Activated T-helper 1 cell treated with anti-CD3 and anti-CD28 coated beads, Interleukin-12 subunit alpha, Interleukin-12 subunit beta, Interleukin-2, Interleukin-4 antibody, amounts not matched to agents 30 ng/mL and 10 ng/mL and 1 ng/mL, durations not matched to agents 14 hours and 24 hours and 36 hours (primary cell): ENCODE measurements at regions not wholly inside any gene's neighbourhood (a gene's known extent, or its start where the extent isn't known, plus 50 kb on each side); places are given as distances from the start of the nearest gene placed in this dataset.

Source experiments
- DNase-seq: peaks from one replicate; pipeline ENCODE4 v3.0.0; 2021; ENCODE audit warnings: low spot score
- H3K27ac Mint-ChIP-seq: one replicate; pipeline ENCODE4 v1.8.0; 2021; ENCODE audit warnings: mild to moderate bottlenecking, mixed read lengths
- H3K27me3 Mint-ChIP-seq: one replicate; pipeline ENCODE4 v1.8.0; 2022; ENCODE audit warnings: mild to moderate bottlenecking, moderate library complexity, mixed read lengths; ENCODE audit not compliant: insufficient read depth
- H3K36me3 Mint-ChIP-seq: one replicate; pipeline ENCODE4 v1.8.0; 2021; ENCODE audit warnings: low read depth, mixed read lengths
- H3K4me1 Mint-ChIP-seq: one replicate; pipeline ENCODE4 v1.8.0; 2021; ENCODE audit warnings: low read depth, mixed read lengths
- H3K4me3 Mint-ChIP-seq: one replicate; pipeline ENCODE4 v1.8.0; 2021; ENCODE audit warnings: mild to moderate bottlenecking, moderate library complexity, mixed read lengths
- H3K9me3 Mint-ChIP-seq: one replicate; pipeline ENCODE4 v1.8.0; 2021; ENCODE audit warnings: mixed read lengths
- intact Hi-C: fragments of 100-400 bp; cut with micrococcal nuclease; formaldehyde crosslinking; loops from one replicate; pipeline ENCODE4 v1.15.1; 2024

GRCh38 chr1:104874044-104874443 is 1124.3 kb downstream of the AMY1C start:
- no peaks in the 10 kb centered on the region for H3K36me3 Mint-ChIP-seq
- H3K4me3 Mint-ChIP-seq, result no peak overlapping the region
- intact Hi-C loops, result no loop called here
- no peak for DNase-seq
- H3K27me3 Mint-ChIP-seq, result no peaks in the 10 kb centered on the region
- H3K27ac Mint-ChIP-seq, result no peak overlapping the region
- no peaks in the 10 kb centered on the region for H3K4me1 Mint-ChIP-seq
- H3K9me3 Mint-ChIP-seq, result no peaks in the 10 kb centered on the region

DNA sequence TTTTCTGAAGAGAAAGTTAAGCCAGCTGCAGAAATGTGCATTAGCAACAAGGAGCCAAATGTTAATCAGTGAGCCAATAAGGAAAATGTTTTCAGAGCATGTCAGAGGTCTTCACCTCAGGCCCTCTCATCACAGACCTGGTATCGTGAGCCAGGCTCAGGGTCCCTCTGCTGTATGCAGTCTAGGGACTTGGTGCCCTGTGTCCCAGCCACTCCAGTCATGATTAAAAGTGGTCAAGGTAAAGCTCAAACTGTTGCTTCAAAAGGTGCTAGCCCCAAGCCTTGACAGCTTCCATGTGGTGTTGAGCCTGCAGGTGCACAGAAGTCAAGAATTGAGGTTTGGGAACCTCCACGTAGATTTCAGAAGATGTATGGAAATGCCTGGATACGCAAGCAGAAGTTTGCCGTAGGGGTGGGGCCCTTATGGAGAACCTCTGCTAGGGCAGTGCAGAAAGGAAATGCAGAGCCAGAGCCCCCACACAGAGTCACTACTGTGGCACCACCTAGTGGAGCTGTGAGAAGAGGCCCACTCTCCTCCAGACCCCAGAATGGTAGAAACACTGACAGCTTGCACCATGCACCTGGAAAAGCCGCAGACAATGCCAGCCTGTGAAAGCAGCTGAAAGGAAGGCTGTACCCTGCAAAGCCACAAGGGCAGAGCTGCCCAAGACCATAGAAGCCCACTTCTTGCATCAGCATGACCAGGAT is 1128.7 kb downstream of the AMY1C start:
- no peak for DNase-seq
- no peaks in the 10 kb centered on the region for H3K9me3 Mint-ChIP-seq
- H3K27me3 Mint-ChIP-seq, result no peaks in the 10 kb centered on the region
- intact Hi-C loops, result no loop called here
- H3K4me3 Mint-ChIP-seq, result no peak overlapping the region
- no peaks in the 10 kb centered on the region for H3K36me3 Mint-ChIP-seq
- H3K4me1 Mint-ChIP-seq, result no peaks in the 10 kb centered on the region
- H3K27ac Mint-ChIP-seq, result no peak overlapping the region

DNA sequence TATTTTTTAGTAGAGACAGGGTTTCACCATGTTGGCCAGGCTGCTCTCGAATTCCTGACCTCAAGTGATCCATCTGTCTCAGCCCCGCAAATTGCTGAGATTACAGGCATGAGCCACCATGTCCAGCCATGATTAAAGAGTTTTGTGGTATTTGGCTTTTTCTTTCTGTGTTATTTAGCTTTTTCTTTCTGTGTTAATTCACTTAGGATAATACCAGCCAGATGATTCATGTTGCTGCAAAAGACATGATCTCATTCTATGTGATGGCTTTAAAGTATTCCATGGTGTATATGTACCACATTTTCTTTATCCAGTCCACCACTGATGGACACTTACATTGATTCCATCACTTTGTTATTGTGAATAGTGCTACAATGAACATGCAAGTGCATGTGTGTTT is 1135.2 kb downstream of the AMY1C start:
- no peak overlapping the region for H3K4me3 Mint-ChIP-seq
- H3K9me3 Mint-ChIP-seq, result peaks cover 7% of the 10 kb centered on the region
- intact Hi-C loops, result no loop called here
- H3K4me1 Mint-ChIP-seq, result no peaks in the 10 kb centered on the region
- H3K36me3 Mint-ChIP-seq, result no peaks in the 10 kb centered on the region
- no peaks in the 10 kb centered on the region for H3K27me3 Mint-ChIP-seq
- DNase-seq, result no peak
- no peak overlapping the region for H3K27ac Mint-ChIP-seq

- no peaks in the 10 kb centered on the region for H3K4me1 Mint-ChIP-seq
- peaks cover 13% of the 10 kb centered on the region for H3K9me3 Mint-ChIP-seq
- H3K27me3 Mint-ChIP-seq, result no peaks in the 10 kb centered on the region
- no peak overlapping the region for H3K27ac Mint-ChIP-seq
- DNase-seq, result no peak
- no peaks in the 10 kb centered on the region for H3K36me3 Mint-ChIP-seq
- intact Hi-C loops, result no loop called here
- H3K4me3 Mint-ChIP-seq, result no peak overlapping the region
Observed at GRCh38 chr1:104905322-104905721, 1155.6 kb downstream of the AMY1C start.

DNA sequence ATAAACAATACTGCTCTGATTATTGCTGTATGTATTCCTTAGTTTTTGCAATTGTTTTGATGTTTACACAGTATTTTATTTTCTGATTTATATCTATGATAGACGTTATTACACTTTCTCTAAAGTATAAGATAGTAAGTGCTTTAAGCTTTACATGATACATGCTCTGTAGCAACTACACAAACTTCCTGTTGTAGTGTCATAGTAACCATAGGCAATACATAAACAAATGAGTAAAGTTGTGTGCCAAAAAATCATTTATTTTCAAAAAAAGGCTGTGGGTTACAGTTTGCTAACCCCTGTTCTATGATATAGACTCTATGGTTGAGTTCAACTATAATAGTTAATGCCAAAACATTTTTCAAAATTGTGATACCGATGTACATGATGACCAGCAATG is 1156.4 kb downstream of the AMY1C start:
- intact Hi-C loops, result no loop called here
- H3K4me1 Mint-ChIP-seq, result no peaks in the 10 kb centered on the region
- no peak overlapping the region for H3K4me3 Mint-ChIP-seq
- H3K36me3 Mint-ChIP-seq, result no peaks in the 10 kb centered on the region
- no peaks in the 10 kb centered on the region for H3K27me3 Mint-ChIP-seq
- H3K9me3 Mint-ChIP-seq, result peaks cover 13% of the 10 kb centered on the region
- no peak for DNase-seq
- no peak overlapping the region for H3K27ac Mint-ChIP-seq

DNA sequence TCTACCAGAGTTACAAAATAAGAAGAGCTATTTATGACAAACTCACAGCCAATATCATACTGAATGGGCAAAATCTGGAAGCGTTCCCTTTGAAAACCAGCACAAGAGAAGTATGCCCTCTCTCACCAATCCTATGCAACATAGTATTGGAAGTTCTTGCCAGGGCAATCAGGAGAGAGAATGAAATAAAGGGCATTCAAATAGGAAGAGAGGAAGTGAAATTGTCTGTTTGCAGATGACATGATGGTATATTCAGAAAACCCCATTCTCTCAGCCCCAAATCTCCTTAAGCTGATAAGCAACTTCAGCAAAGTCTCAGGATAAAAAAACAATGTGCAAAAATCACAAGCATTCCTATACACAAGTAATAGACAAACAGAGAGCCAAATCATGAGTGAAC is 1169.5 kb downstream of the AMY1C start:
- no peak overlapping the region for H3K4me3 Mint-ChIP-seq
- peaks cover 12% of the 10 kb centered on the region for H3K9me3 Mint-ChIP-seq
- no peaks in the 10 kb centered on the region for H3K27me3 Mint-ChIP-seq
- no peaks in the 10 kb centered on the region for H3K36me3 Mint-ChIP-seq
- DNase-seq, result no peak
- H3K27ac Mint-ChIP-seq, result no peak overlapping the region
- no peaks in the 10 kb centered on the region for H3K4me1 Mint-ChIP-seq
- intact Hi-C loops, result no loop called here

GRCh38 chr1:104921525-104921924 is 1171.8 kb downstream of the AMY1C start:
- intact Hi-C loops, result no loop called here
- H3K9me3 Mint-ChIP-seq, result peaks cover 17% of the 10 kb centered on the region
- H3K4me1 Mint-ChIP-seq, result no peaks in the 10 kb centered on the region
- no peak for DNase-seq
- H3K27me3 Mint-ChIP-seq, result no peaks in the 10 kb centered on the region
- H3K27ac Mint-ChIP-seq, result no peak overlapping the region
- H3K4me3 Mint-ChIP-seq, result no peak overlapping the region
- H3K36me3 Mint-ChIP-seq, result no peaks in the 10 kb centered on the region

- Mint-ChIP-seq H3K9me3 (peaks cover 12% of the 10 kb centered on the region), H3K27me3 (no peaks in the 10 kb centered on the region), H3K4me1 (no peaks in the 10 kb centered on the region), H3K36me3 (no peaks in the 10 kb centered on the region), H3K4me3 (no peak overlapping the region), H3K27ac (no peak overlapping the region)
- intact Hi-C loops, result no loop called here
- DNase-seq, result no peak
Observed at GRCh38 chr1:104923075-104923474, 1173.4 kb downstream of the AMY1C start.

DNA sequence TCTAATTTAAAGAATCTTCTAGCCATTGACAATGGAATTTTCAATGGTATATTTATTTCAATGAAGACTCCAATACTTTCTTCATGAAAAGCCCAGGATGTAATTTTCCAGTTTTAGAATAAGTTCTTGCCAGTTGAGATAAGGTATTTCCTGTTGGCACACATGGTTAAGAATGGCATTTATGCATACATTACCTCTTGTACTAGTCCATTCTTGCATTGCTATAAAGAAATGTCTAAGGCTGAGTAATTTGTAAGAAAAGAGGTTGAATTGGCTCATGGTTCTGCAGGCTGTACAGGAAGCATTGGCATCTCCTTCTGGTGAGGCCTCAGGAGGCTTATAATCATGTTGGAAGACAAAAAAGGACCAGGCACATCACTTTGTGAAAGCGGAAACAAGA is 1179.6 kb downstream of the AMY1C start:
- H3K36me3 Mint-ChIP-seq, result no peaks in the 10 kb centered on the region
- no peaks in the 10 kb centered on the region for H3K4me1 Mint-ChIP-seq
- H3K27me3 Mint-ChIP-seq, result no peaks in the 10 kb centered on the region
- H3K27ac Mint-ChIP-seq, result no peak overlapping the region
- no peak for DNase-seq
- intact Hi-C loops, result no loop called here
- H3K4me3 Mint-ChIP-seq, result no peak overlapping the region
- H3K9me3 Mint-ChIP-seq, result peaks cover 23% of the 10 kb centered on the region

- intact Hi-C loops, result no loop called here
- no peaks in the 10 kb centered on the region for H3K4me1 Mint-ChIP-seq
- no peak overlapping the region for H3K27ac Mint-ChIP-seq
- H3K27me3 Mint-ChIP-seq, result no peaks in the 10 kb centered on the region
- H3K36me3 Mint-ChIP-seq, result no peaks in the 10 kb centered on the region
- peaks cover 18% of the 10 kb centered on the region for H3K9me3 Mint-ChIP-seq
- no peak overlapping the region for H3K4me3 Mint-ChIP-seq
- DNase-seq, result no peak
Observed at GRCh38 chr1:104932030-104932915, 1182.6 kb downstream of the AMY1C start.

DNA sequence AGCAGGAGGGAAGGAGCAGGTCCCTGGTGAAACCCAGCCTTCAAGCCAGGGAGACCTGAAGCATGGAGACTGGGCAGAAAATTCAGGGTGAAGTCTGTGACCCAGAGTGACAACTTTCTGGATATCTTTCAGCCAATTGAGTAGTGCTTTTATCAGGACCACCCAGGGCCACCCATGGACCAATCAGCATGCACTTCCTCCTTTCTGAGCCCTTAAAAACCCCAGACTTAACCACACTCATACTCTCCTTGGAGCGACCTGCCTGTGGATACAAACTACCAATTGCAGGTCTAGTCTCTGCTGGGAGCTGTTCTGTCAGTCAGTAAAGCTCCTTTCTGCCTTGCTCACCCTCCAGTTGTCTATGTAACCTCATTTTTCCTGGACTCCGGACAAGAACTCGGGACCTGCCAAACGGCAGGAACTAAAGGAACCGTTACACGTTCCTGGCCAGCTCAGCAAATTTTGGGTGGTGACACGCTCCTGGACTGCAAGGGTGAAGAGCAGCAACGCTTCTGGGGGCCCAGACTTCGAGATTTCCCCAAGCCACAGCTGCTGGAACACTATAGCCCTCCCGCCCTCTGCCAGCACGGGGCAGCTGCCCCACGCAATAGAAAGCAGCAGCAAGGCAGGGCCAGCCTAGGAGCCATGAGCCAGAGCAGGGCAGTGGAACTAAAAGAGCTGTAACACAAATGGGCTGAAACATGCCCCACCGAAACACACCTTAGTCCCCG is 1183.4 kb downstream of the AMY1C start:
- peaks cover 18% of the 10 kb centered on the region for H3K9me3 Mint-ChIP-seq
- intact Hi-C loops, result no loop called here

GRCh38 chr1:104933846-104934245 is 1184.1 kb downstream of the AMY1C start:
- no peak overlapping the region for H3K4me3 Mint-ChIP-seq
- no peaks in the 10 kb centered on the region for H3K27me3 Mint-ChIP-seq
- intact Hi-C loops, result no loop called here
- DNase-seq, result no peak
- H3K27ac Mint-ChIP-seq, result no peak overlapping the region
- H3K36me3 Mint-ChIP-seq, result no peaks in the 10 kb centered on the region
- H3K9me3 Mint-ChIP-seq, result peaks cover 19% of the 10 kb centered on the region
- H3K4me1 Mint-ChIP-seq, result no peaks in the 10 kb centered on the region

More for the DNA sequence above, 1183.4 kb downstream of the AMY1C start:
- H3K4me3 Mint-ChIP-seq, result no peak overlapping the region
- H3K36me3 Mint-ChIP-seq, result no peaks in the 10 kb centered on the region
- H3K27ac Mint-ChIP-seq, result no peak overlapping the region
- H3K4me1 Mint-ChIP-seq, result no peaks in the 10 kb centered on the region
- H3K27me3 Mint-ChIP-seq, result no peaks in the 10 kb centered on the region
- DNase-seq, result no peak

- H3K4me3 Mint-ChIP-seq, result no peak overlapping the region
- H3K4me1 Mint-ChIP-seq, result no peaks in the 10 kb centered on the region
- peaks cover 11% of the 10 kb centered on the region for H3K9me3 Mint-ChIP-seq
- no peak overlapping the region for H3K27ac Mint-ChIP-seq
- no peaks in the 10 kb centered on the region for H3K36me3 Mint-ChIP-seq
- no peaks in the 10 kb centered on the region for H3K27me3 Mint-ChIP-seq
- intact Hi-C loops, result no loop called here
- no peak for DNase-seq
Observed at GRCh38 chr1:104945406-104945805, 1195.7 kb downstream of the AMY1C start.
